GM13977 (cell line): ENCODE measurements at regions not wholly inside any gene's neighbourhood (a gene's known extent, or its start where the extent isn't known, plus 50 kb on each side); places are given as distances from the start of the nearest gene placed in this dataset.

ENCODE experiments used
- DNase-seq: peaks from one replicate; pipeline ENCODE4 v3.0.0; 2012; ENCODE audit warnings: low spot score
- in situ Hi-C: fragments of 300-500 bp; cut with MboI; formaldehyde crosslinking; loops from one replicate; pipeline ENCODE4 v1.12.0; 2022; ENCODE audit warnings: low sequenced_read_pairs, low pct_unique_long_range_greater_than_20kb, mixed read lengths, inconsistent platforms; ENCODE audit not compliant: unreplicated experiment
- TF ChIP-seq, protein P1 (sequence below): IDR thresholded peaks from 2 replicates; pipeline ENCODE4 v1.5.1; 2012; ENCODE audit warnings: mild to moderate bottlenecking, control low read depth; ENCODE audit not compliant: insufficient read depth; ENCODE audit errors: extremely low read depth, missing control alignments

DNA sequence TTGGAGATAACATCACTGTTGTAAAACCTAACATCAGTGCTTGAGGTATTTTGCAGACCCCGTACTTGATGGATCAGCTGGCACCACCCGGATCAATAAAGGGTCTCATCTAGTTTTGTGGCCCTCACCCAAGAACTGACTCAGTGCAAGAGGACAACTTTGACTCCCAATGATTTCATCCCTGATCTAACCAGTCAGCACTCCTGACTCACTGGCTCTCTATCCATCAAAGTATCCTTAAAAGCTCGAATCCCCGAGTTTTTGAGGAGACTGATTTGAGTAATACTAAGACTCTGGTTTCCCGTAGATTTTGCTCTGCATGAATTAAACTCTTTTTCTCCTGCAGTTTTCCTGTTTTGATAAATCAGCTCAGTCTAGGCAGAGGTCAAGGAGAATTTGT lies 2498.1 kb downstream of the PCDH7 start:
- no peak for DNase-seq
- in situ Hi-C loops = no loop called here

DNA sequence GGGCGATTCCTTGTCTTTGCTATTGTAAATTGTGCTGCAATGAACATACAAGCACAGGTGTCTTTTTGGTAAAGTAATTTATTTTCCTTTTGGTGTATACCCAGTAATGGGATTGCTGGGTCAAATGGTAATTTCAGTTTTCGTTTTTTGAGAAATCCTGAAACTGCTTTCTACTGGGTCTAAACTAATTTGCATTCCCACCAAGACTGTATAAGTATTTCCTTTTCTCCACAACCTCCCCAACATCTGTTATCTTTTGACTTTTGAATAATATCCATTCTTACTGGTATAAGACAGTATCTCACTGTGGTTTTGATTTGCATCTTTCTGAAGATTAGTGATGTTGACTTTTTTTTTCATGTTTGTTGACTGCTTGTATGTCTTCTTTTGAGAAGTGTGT lies 2506.0 kb downstream of the PCDH7 start:
- TF ChIP-seq, protein P1, sequence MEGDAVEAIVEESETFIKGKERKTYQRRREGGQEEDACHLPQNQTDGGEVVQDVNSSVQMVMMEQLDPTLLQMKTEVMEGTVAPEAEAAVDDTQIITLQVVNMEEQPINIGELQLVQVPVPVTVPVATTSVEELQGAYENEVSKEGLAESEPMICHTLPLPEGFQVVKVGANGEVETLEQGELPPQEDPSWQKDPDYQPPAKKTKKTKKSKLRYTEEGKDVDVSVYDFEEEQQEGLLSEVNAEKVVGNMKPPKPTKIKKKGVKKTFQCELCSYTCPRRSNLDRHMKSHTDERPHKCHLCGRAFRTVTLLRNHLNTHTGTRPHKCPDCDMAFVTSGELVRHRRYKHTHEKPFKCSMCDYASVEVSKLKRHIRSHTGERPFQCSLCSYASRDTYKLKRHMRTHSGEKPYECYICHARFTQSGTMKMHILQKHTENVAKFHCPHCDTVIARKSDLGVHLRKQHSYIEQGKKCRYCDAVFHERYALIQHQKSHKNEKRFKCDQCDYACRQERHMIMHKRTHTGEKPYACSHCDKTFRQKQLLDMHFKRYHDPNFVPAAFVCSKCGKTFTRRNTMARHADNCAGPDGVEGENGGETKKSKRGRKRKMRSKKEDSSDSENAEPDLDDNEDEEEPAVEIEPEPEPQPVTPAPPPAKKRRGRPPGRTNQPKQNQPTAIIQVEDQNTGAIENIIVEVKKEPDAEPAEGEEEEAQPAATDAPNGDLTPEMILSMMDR = no peak
- DNase-seq = no peak
- in situ Hi-C loops = no loop called here

More for the DNA sequence above, 2498.1 kb downstream of the PCDH7 start:
- TF ChIP-seq, protein P1 = no peak

DNA sequence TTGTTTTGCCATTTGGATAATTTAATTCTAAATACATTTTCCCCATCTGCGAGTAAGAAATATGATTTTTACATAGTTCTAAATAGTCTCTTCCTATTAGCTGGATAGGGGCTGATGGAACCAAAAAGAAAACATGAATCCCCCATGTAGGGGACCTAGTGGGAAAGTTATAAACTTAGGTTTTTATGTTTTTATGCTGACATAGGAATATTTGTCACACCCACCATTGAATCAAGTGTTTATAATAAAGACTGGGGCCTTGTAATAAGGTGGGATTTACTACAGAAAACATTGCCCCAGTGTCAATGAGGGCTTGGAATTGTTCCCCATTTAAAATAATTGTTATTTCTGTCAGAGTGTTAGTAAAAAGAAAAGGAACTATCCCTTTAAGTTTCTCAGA lies 2506.6 kb downstream of the PCDH7 start:
- in situ Hi-C loops = no loop called here
- TF ChIP-seq, protein P1 = no peak
- DNase-seq = no peak

DNA sequence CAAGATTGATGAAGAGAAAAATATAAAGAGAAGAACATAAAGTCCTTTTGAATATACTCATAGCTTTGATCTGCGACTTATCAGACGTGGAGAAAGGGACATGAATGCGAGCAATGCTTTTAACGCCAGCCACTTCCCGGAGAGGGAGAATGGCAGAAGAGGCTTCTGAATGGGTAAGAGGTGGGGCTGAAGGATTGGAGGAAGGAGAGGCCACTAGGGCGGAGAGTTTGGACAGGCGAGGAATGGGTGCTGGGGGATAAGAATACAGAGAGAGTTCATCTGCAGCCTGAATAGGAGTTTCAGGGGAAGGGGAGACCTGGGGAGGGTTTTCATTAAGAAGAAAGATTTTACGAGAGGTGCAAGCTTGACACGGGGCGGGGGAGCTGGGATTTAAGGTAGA lies 2534.9 kb downstream of the PCDH7 start:
- TF ChIP-seq, protein P1 = no peak
- in situ Hi-C loops = no loop called here
- no peak for DNase-seq

DNA sequence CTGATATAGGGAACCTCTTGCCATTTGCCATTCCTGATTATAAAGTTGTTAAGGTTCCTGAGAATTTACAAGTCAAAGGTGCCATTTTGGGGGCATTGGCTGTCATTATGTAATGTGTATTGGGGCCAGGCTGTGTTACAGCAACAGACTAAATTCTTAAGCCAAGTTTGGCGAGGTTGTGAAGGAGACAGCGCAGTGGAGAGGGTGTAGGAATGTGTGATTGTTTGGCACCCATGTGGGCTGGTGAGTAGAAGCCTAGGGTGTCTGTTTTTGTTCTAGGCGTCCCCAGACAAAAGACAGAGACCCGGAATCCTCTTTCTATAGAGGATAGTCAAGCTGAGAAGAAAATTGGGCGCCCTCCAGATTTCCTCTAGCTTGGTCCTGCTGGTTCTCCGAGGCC lies 2535.3 kb downstream of the PCDH7 start:
- DNase-seq = no peak
- TF ChIP-seq, protein P1 = no peak
- in situ Hi-C loops = no loop called here

DNA sequence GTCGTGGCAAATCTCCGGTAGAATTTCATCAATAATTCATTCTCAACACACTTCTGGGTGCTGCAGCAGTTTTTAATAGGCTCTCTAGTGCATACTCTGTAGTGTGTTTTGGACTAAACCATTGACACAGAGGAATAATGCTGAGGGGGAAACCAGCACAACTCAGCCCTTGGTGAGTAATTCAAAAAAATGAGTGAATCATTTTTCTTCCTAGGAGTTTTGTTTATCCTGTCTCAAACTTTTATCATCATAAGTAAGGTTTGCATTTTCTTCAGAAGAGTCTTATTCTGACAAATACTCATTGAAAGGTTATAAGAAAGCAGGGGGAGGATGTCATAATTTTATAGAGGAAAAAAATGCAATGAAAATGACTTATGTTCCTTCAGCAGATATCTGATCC lies 2542.7 kb downstream of the PCDH7 start:
- in situ Hi-C loops = no loop called here

More for the DNA sequence above, 2542.7 kb downstream of the PCDH7 start:
- TF ChIP-seq, protein P1 = no peak
- DNase-seq = no peak
